Ovary (tissue), 3 donors: ENCODE measurements at regions not wholly inside any gene's neighbourhood (a gene's known extent, or its start where the extent isn't known, plus 50 kb on each side); places are given as distances from the start of the nearest gene placed in this dataset.

Source experiments
- EP300 ChIP-seq: sonication (generic); formaldehyde crosslinking; IDR thresholded peaks from one replicate; pipeline ENCODE4 v1.6.1; 2017; ENCODE audit warnings: antibody characterized with exemption
- POLR2A ChIP-seq: fragments of 450-650 bp; IDR thresholded peaks from one replicate; pipeline ENCODE4 v1.6.1; 2017; ENCODE audit warnings: antibody characterized with exemption, mild to moderate bottlenecking, moderate library complexity
- TF ChIP-seq, protein P1 (sequence below), 3 donors: fragments of 450-650 bp in 2 of 3; fragments of 200-600 bp in 1 of 3; IDR thresholded peaks; one replicate each; pipeline versions ENCODE4 v1.5.1 to v1.8.0; 2016 to 2022; ENCODE audit warnings: antibody characterized with exemption in 3 of 3, mild to moderate bottlenecking in 1 of 3
- donor health status: DM: no; HTN: no; CAD: no.

DNA sequence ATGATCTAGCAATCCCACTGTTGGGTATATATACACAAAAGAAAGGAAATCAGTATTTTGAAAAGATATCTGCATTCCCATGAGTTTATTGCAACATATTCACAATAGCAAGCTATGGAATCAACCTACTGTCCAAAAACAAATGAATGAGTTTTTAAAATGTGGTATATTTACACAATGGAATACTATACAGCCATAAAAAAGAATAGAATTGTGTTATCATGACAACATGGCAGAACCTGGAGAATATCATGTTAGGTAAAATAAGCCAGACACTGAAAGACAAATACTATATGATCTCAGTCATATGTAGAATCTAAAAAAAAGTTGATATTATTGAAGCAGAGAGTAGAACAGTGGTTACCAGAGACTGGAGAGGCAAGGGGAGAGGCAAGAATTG is 732.6 kb downstream of the MCTP2 start:
- TF ChIP-seq, protein P1, sequence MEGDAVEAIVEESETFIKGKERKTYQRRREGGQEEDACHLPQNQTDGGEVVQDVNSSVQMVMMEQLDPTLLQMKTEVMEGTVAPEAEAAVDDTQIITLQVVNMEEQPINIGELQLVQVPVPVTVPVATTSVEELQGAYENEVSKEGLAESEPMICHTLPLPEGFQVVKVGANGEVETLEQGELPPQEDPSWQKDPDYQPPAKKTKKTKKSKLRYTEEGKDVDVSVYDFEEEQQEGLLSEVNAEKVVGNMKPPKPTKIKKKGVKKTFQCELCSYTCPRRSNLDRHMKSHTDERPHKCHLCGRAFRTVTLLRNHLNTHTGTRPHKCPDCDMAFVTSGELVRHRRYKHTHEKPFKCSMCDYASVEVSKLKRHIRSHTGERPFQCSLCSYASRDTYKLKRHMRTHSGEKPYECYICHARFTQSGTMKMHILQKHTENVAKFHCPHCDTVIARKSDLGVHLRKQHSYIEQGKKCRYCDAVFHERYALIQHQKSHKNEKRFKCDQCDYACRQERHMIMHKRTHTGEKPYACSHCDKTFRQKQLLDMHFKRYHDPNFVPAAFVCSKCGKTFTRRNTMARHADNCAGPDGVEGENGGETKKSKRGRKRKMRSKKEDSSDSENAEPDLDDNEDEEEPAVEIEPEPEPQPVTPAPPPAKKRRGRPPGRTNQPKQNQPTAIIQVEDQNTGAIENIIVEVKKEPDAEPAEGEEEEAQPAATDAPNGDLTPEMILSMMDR (IDR thresholded peaks at IDR 0.05), result no peak
- TF ChIP-seq EP300 (no peak), POLR2A (no peak)
